IPS-NIHi11 (cell line): ENCODE measurements at regions not wholly inside any gene's neighbourhood (a gene's known extent, or its start where the extent isn't known, plus 50 kb on each side); places are given as distances from the start of the nearest gene placed in this dataset.
"Not testable (repeated sequence)": the region's sequence is repeated elsewhere in the genome, so short reads cannot be mapped to it uniquely, and the experiment has no call there.

Experiments used
- DNase-seq: peaks from one replicate; pipeline ENCODE4 v3.0.0; 2012; ENCODE audit warnings: mixed read lengths, low spot score

DNA sequence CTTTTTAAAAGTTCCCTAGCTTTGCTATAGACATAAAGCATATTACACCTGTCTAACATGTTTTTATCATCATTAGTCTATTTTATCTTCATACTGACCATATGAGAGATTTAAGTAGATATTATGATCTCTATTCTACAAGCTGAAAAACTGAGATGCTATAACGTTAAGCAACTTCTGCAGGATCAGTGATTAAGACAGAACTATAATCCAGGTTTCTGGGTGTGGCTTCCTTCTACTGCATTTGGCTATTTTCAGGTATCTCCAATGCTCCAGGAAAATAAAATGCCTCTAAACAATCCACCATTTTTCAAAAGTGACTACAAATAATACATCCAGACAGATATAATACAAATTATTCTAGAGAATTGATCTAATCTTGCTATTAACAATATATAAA, 53.4 kb downstream of the RGS2 start:
- DNase-seq, result no peak

DNA sequence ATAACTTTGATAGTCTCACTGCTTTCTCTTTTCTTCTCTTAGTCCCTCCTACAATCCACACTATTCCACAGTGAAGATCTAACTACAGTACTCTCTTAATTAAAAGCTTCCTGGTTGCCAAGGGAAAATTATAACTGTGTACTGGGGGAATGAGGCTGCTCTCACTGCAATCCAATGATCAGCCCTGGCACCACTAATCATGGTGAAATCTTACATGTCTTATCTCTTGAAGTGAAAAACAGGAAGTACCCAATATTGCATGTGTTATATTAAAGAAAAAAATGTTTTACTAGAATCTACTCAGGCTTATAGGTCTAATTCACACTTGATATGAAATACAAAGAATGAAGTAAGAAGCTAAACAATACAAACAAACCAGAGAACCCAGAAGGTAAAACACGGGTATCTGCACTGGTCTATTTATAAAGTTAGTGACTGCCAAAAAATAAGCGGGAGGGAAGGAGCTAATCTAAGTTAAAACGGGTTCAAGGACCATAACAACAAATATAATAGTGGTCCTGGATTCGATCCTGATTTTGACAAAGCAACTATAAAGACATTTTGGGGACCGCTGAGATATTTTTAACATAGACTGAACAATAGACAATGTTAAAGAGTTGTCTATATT, 57.5 kb downstream of the RGS2 start:
- no peak for DNase-seq

DNA sequence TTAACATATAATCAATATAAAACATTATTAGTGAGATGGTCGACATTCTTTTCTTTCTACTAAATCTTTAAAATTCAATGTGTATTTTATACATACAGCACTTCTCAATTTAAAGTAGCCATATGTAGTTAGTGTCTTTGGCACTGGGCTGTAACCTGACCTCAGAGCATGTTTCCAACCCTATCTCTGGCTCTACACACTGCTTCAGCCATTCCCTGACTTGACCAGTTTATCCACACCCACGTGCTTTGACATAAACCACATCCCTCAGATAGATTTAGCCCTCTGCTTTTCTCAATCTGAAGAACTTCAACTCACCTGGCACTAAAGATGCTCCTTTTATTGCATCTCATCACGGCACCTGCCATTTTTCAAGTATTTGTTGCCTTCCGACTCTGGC, 58.3 kb downstream of the RGS2 start:
- no peak for DNase-seq

DNA sequence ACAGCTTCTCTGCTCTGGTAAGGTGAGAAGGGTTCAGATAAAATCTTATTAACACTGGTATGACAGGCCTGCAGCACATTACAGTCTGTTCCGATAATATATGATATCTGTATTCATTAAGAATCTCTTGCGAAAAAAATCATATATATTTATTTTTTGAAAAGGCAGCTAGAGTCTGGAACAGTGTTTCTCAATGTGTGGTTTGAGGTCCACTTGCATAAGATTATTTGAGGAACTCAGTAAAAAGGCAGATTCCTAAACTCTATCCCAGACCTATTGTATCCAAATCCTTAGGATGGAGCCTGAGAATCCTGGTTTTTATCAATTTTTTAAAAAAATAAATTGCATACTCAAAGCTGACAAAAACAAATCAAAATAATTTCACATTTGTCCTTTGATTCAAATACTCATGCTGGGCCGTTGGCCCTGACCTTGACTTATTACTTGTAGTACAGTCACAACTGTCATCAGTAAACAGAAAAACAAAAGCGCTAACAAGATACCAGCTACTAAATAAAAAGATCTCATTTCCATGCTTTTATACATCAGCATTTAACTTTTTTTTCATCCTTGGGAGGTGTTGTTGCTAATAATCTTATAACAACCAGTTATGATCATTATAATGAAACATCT, 60.6 kb downstream of the RGS2 start:
- no peak for DNase-seq

DNA sequence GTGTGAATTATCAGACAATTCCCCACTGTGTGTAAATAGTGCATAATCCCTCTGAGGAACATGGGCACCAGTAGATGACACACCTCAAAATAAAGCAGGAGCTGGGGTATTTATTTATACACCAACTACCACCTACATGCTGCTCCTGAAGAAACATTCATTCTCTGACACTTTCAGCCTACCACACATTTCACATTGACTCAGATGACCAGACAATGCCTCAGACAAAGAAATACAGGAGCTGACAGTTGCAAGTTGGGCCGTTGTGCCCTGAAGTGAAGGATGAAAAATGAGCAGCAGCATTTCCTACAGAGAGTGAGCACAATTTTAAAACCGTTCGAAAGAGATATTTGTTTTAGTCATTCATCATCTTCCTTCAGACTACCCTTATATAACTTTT, 63.2 kb downstream of the RGS2 start:
- no peak for DNase-seq

DNA sequence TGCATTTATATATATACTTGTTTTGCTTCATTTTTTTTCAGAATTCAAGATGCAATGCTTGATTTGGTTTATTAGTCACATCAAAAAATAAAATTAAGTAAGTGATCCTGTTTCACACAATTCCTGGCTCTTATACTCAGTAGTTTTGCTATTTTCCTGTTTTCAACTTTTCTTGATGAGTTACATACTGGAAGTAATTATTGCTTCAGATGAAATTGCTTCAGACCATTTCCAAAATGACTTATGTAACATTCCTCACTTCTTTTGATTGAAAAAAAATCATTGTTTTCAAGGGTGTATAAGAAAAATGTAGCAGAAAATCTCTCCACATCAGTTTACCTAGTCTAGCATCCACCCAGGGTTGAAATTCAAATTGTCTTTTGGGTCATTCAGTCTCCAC, 65.0 kb downstream of the RGS2 start:
- DNase-seq, result no peak

DNA sequence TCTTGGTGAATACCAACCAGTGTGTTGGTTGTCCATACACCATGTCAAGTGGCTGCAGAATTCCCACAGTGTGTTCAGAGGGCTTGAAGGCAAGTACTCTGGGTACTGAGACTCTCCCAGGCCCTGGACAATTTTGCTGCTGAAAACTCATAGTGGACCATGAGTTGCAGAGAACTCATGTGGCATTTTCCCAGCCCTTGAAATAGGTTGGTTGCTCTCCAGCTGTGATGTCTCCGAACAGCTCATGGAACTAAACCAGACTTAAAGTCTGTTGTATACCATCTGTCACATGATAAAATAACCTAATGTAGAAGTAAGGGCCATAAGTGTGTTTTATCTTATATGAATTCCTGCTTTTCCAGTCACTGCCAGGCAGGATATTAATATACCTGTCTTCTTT, 67.8 kb downstream of the RGS2 start:
- no peak for DNase-seq

DNA sequence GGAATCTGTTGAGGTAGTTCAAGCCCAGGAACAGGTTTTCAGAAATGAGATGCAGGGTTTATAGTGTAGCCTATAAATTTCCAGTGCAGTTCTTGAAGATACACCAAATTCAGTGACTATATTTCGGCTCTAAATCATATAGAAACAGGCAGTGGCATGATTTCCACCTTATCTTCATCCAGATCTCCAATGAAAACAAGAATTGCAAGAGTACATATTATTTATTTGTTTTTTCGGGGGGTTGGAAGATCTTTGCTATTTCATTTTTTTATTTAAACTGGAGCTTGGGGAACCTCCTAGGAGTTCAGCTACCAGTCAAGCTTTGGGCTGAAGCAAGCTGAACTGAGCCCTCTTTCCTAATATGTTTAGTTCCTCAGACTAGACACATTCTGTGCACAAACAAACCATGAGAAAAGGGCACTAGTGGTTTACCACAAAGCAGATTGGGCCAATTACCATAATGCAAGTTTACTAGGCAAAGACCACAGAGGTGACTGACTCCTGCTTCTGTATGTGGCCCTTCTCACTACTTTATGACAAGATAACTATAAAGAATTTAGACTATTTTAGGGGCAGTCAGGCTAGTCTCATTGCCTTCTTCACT, 68.5 kb downstream of the RGS2 start:
- no peak for DNase-seq

DNA sequence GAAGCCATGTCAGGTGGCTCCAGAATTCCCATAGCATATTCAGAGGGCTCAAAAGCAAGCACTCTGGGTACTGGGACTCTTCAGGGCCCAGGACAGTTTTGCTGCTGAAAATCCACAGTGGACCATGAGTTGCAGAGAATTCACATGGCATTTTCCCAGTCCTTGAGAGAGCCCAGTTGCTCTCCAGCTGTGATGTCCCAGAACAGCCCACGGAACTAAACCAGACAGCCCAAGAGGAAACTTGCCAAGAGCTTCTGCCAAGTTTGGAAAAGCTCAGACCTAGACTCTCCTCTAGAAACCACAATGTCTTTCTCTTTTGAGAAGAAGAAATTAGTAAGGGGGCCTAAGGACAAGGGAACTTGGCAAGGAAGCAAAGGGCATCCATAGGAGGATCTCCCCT, 69.4 kb downstream of the RGS2 start:
- DNase-seq, result no peak

DNA sequence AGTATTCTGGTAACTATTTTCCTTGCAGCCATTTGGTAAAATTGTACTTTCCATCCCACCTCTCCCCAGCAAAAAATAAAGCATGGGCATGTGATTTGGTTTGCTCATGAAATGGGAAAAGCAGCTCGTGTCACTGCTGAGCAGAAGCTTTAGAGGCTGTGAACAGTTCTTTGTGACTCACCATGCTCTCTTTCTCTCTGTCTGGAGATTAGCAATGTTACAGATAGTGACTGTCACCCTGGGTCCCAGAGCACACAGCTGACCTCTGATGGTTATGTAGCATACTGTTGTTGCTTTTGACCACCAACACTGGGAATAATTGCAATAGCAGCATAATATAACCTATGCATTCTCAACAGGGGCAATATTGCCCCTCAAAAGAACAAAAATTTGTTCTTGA, 70.6 kb downstream of the RGS2 start:
- DNase-seq, result no peak

DNA sequence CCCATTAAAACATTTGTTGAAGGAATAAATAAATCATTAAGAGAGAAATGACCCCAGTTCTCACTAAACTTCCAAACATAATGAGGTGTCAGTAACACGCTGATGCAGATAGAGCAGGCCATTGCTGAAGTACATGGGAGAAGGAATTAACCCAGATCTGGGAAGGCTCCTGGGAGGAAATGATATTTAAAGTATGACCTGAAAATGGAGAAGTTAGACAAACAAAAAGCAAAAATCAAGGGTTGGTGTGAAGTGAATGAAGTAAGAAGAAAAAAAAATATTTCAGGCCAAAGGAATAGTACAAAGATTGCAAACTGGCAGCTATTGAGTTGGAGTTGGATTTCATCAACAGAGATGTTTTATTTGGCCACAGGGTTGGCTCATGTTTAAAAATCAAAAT, 71.4 kb downstream of the RGS2 start:
- DNase-seq, result no peak

DNA sequence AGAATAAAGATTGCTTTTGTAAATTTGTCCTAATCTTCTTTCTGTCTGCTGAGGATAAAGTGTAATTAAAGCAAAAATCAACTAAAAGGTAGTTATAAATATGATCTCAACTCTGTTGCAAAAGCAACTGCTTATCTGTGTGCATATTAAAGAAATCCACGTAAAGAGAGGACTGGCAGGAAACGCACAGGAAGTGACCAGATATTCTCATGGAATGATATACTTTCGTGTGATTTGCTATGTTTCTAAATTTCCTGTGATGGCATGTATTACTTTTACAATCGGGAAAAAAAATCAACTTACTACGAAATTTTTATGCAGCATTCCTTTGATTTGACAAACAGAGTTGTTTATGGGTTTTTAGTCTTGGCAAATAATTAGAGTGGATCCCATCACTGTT, 75.4 kb downstream of the RGS2 start:
- DNase-seq, result no peak

DNA sequence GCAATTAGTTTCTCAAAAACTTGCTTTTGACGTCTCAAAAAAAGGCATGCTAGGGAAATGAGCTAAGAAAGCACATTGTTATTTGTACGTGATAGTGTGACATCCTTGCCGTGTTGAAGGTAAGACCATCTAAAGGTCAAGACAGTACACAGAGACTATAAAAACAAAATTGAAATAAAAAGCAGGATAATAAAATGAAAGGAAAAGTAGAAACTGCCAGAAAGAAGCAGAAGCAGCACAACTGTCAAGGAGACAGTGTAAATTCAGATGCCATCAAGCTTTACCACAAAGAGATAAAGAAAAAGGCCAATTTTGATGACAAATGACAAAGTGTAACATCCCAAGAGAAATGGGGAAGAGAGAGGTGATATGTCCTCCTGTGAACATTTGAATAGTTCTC, 76.5 kb downstream of the RGS2 start:
- DNase-seq, result not testable (repeated sequence)

DNA sequence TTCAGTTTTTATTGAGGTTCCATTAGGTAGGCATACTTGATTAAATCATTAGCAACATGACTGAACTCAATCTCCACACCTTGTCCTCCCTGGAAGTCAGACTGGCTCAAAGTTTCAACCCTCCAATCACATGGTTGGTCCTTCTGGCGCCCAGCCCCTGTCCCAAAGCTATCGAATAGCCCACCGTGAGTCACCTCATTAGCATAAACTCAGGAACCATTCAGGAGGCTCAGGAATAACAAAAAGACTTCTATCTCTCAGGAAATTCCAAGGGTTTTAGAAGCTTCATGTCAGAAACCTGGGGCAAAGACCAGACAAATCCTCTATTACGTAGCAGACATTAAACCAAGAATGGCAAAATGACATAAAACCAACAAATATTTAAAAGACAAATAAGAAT, 78.6 kb downstream of the RGS2 start:
- peak; percentile 21 for DNase-seq

DNA sequence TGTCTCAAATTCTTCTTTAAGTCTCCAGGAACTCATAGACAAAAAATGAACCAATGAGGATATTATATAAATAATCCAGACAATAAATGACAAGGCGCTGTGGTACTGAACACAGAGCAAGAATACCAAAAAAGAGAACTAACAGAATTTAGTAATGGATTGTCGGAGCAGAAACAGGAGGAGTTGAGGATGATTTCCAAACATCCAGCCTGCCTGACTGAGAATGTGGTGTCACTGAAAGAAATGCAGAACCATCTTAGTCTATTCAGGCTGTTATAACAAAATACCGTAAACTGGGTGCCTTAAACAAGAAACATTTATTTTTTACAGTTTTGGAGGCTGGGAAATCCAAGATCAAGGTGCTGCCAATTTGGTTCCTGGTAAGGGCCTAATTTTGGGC, 79.7 kb downstream of the RGS2 start:
- DNase-seq, result no peak

DNA sequence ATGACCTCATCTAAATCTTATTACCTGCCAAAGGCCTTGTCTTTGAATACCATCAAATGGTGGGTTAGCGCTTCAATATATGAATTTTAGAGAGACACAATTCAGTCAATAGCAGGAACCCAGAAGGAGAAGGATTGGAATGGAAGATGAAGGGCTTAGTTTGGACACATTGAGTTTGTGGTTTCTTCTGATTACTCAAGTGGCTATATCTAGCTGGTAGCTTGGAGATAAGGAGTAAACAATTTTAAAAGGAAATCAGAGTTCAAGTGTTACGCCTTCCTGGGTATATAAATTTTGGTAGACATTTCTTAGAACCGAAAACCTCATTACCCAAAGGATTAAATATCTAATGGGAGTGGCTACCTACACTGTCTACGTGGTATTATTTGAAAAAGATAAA, 80.2 kb downstream of the RGS2 start:
- no peak for DNase-seq

DNA sequence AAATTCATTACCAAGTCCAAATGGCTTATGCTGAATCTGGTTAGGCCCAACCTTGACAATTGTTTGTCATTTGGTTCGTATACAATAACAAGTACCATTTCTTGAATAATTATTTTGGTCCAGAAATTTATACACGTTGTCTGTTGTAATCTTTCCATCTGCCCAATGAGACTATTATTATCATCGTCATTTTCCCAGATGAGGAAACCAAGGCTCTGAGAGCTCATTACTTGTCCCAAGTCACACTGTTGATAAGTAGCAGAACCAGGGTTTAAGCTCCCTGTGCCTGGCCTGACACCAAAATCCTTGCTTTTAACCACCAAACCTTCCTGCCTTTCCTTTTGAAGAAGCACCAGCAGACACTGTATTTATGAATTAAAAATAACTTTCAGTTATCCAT, 81.3 kb downstream of the RGS2 start:
- DNase-seq, result no peak

DNA sequence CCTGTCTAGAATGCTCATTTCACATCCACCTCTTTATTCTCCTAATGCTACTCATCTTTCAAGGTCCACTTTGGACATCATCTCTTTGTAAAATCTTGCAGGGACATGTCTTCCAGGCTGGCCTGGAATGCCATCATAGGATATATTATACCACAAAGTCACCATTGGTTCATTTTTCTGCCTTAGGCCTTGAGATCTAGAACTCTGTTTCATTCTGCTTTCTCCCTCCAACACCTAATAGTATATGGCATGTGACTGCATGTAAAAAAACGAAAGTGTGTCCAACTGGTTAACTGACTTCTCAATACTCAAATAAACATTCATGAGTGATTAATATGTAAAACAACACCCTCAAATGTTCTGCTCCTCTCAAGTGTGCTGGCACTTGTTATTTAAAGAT, 84.1 kb downstream of the RGS2 start:
- no peak for DNase-seq

DNA sequence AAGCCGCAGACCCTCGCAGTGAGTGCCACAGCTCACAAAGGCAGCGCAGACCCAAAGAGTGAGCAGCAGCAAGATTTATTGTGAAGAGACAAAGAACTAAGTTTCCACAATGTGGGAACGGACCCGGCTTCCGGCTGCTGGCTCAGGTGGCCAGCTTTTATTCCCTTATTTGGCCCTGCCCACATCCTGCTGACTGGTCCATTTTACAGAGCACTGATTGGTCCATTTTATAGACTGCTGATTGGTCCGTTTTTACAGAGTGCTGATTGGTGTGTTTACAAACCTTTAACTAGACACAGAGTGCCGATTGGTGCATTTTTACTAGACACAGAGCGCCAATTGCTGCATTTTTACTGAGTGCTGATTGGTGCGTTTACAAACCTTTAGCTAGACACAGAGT, 86.6 kb downstream of the RGS2 start:
- not testable (repeated sequence) for DNase-seq

DNA sequence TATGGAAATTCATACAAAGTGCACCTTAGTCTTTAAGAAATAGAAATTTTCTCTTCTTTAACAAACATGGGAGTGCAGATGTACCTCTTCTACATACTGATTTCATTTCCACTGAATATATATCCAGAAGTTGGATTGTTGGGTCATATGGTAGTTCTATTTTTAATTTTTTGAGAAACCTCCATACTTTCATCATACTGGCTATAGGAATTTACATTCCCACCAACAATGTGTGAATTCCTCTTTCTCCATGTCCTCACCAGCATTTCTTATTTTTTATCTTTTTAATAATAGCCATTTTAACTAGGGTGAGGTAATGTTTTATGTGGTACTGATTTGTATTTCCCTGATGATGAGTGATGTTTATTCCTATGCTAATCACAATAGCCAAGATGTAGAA, 87.5 kb downstream of the RGS2 start:
- no peak for DNase-seq

DNA sequence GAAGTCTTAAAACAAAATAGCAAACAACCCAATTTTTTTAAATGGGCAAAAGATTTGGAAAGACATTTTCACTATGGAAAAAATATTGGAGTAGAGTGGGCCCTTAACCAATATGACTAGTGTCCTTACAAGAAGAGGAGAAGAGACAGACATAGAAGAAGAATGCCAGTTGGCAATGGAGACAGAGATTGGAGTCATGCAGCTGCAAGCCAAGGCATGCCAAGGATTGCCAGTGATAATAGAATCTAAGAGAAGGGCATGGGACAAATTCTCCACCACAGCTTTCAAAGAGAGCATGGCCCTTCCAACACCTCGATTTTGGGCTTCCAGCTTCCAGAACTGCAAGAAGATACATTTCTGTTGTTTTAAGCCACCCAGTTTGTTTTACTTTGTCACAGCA, 92.7 kb downstream of the RGS2 start:
- no peak for DNase-seq

DNA sequence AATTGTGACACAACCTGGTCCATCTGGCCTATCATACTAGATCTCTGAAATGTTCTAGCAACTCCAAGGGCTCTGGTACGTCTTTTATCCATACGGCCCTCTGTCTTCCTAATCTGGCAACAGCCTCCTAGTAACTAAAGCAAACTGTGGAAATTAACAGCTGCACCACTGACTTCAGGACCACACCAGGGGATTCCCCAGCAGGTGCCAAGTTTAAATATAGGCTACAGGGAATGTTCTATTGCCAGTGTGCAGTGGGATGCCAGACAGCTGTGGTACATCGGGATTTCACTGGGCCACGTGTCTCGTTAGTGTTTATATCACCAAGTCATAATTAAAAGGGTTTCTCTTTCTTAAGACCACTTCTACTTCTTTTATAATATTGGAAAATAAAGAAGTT, 94.3 kb downstream of the RGS2 start:
- no peak for DNase-seq

DNA sequence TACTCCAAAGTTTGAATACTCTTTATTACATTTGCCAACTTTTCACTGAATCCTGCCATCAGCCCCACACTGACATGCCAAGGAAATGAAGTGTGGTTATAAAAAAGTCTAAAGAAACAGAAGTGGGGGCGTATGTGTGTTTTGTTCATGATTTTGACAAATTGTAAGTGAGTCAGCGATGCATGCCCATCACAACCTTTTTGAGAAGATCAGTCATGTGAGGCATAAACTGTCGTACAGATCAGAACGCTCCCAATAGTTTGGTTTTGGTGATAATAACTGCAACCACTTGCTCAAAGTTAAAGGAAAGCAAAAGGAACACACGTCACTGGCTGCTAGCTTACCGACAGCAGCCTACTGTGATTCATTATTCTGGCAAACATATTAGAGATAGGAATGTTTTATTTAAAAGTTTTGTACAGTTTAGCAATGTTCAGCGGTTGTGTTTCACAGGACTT, 95.6 kb downstream of the RGS2 start:
- no peak for DNase-seq

DNA sequence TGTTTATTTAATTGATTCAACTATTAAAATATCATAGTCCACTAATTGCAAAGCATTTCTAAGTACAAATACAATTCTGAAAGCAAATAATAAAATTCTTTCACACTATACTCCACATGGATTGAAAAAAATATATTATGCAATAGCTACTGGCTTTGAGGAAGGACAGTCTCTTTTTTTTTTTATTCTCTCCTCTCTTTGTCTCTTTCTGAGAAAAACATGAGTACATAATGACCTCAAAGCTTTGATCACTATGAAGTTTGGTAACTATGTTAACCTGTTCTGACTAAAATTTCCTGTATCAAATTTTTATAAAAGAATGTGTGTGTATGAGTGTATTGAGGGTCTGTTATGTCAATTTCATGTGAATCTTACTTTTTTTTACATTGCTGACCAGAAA, 96.2 kb downstream of the RGS2 start:
- DNase-seq, result no peak
